Common myeloid progenitor, CD34-positive (primary cell): ENCODE measurements at regions not wholly inside any gene's neighbourhood (a gene's known extent, or its start where the extent isn't known, plus 50 kb on each side); places are given as distances from the start of the nearest gene placed in this dataset.
"Not testable (repeated sequence)": the region's sequence is repeated elsewhere in the genome, so short reads cannot be mapped to it uniquely, and the experiment has no call there.

ENCODE experiments used
- CTCF ChIA-PET: fragments of 350-600 bp; sonication (Branson Sonifier 250); formaldehyde crosslinking; loops from one replicate; lab custom pipeline; 2021; ENCODE audit warnings: antibody characterized with exemption; lab: Charles Lee
- POLR2A ChIA-PET: fragments of 350-600 bp; sonication (Branson Sonifier 250); formaldehyde crosslinking; loops from one replicate; lab custom pipeline; 2021; ENCODE audit warnings: antibody characterized with exemption; lab: Charles Lee
- DNase-seq, 3 donors: peaks; one replicate each; pipeline versions ENCODE4 v3.0.0 to v3.0.0-alpha.2; 2013
- H3K27ac ChIP-seq, 2 experiments: 1 replicate in 1 of 2; 2 replicates in 1 of 2; pipeline ENCODE4 v1.7.0; 2013; ENCODE audit warnings: inconsistent platforms in 2 of 2, low read length in 2 of 2, mild to moderate bottlenecking in 2 of 2, low read depth in 1 of 2, moderate library complexity in 1 of 2; ENCODE audit not compliant: severe bottlenecking in 2 of 2, insufficient read depth in 1 of 2, poor library complexity in 1 of 2
- H3K27me3 ChIP-seq, 5 experiments: replicated peaks in 2 of 5; 1 replicate in 3 of 5; 2 replicates in 2 of 5; pipeline versions ENCODE4 v1.6.1 to v1.7.0; 2013; ENCODE audit warnings: low read length in 4 of 5, mild to moderate bottlenecking in 2 of 5, moderate library complexity in 2 of 5, inconsistent platforms in 1 of 5; ENCODE audit not compliant: insufficient read depth in 5 of 5, control insufficient read depth in 4 of 5
- H3K36me3 ChIP-seq, 4 experiments: 1 replicate in 2 of 4; 2 replicates in 2 of 4; pipeline versions ENCODE4 v1.6.1 to v1.7.0; 2013; ENCODE audit warnings: low read length in 3 of 4, control low read depth in 1 of 4, mild to moderate bottlenecking in 1 of 4; ENCODE audit not compliant: control insufficient read depth in 4 of 4, insufficient read depth in 4 of 4
- H3K4me1 ChIP-seq, 4 experiments: 1 replicate in 3 of 4; 2 replicates in 1 of 4; pipeline versions ENCODE4 v1.6.1 to v1.7.1; 2013; ENCODE audit warnings: low read length in 3 of 4, mild to moderate bottlenecking in 3 of 4, control low read depth in 1 of 4, inconsistent platforms in 1 of 4, moderate library complexity in 1 of 4; ENCODE audit not compliant: control insufficient read depth in 4 of 4, insufficient read depth in 4 of 4; ENCODE audit errors: control extremely low read depth in 1 of 4
- H3K4me3 ChIP-seq, 7 experiments: 1 replicate in 4 of 7; 2 replicates in 3 of 7; pipeline versions ENCODE4 v1.5.1 to v1.7.0; 2013; ENCODE audit warnings: mild to moderate bottlenecking in 7 of 7, low read length in 6 of 7, moderate library complexity in 6 of 7, inconsistent platforms in 2 of 7, low read depth in 2 of 7, control low read depth in 1 of 7; ENCODE audit not compliant: insufficient read depth in 4 of 7, control insufficient read depth in 1 of 7; ENCODE audit errors: extremely low read depth in 1 of 7
- H3K9me3 ChIP-seq, 5 experiments: 1 replicate in 4 of 5; 2 replicates in 1 of 5; pipeline versions ENCODE4 v1.6.1 to v1.7.1; 2013; ENCODE audit warnings: low read length in 4 of 5, mild to moderate bottlenecking in 2 of 5, inconsistent platforms in 1 of 5, low read depth in 1 of 5, moderate library complexity in 1 of 5; ENCODE audit not compliant: control insufficient read depth in 4 of 5, insufficient read depth in 2 of 5; ENCODE audit errors: control extremely low read depth in 1 of 5
- WGBS: methylation state at CpG from one replicate; pipeline ENCODE4 v1.1.5; 2013; ENCODE audit not compliant: insufficient coverage; 5-methylcytosine and 5-hydroxymethylcytosine counted together

- H3K36me3 ChIP-seq, H3K4me3 ChIP-seq, CTCF ChIA-PET, H3K27me3 ChIP-seq, H3K4me1 ChIP-seq, DNase-seq, H3K27ac ChIP-seq, H3K9me3 ChIP-seq, POLR2A ChIA-PET: not testable (repeated sequence)
- WGBS: 100% methylated on average over 1 of the region's 5 CpGs
Measured at GRCh38 chr3:73193943-73194342, 132.5 kb downstream of the EBLN2 start.

- ChIA-PET CTCF (no interaction called here), POLR2A (no interaction called here)
- no peak for DNase-seq
- Histone ChIP-seq H3K27ac (no peak overlapping the region), H3K36me3 (no peaks in the 10 kb centered on the region), H3K4me3 (no peak overlapping the region), H3K4me1 (no peaks in the 10 kb centered on the region), H3K27me3 (peaks cover 0 to 5% (median 0%) of the 10 kb centered on the region in 5 experiments), H3K9me3 (no peaks in the 10 kb centered on the region)
- WGBS: 93% methylated on average over 5 of the region's 5 CpGs
Measured at GRCh38 chr3:73197187-73197586, 135.7 kb downstream of the EBLN2 start.

DNA sequence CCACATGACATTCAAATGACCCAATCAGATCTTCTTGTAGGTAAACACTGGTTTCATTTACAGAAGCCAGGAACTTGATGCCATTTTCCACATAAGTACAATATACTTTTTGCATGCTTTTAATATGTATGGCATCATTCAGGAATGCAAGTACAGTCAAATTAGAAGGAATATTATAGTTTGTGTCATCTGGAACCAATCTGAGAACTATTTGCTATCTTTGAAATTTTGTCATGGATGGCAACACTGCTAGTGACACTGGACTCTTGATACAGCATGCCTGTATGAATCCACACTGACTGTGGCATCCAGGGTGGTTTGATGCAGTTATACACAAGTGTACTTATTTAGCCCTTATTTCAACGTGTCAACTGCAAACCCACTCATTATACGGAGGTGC is 141.6 kb downstream of the EBLN2 start:
- Histone ChIP-seq H3K9me3 (no peaks in the 10 kb centered on the region), H3K36me3 (no peaks in the 10 kb centered on the region), H3K27me3 (peaks cover 0 to 2% (median 0%) of the 10 kb centered on the region in 5 experiments), H3K4me1 (no peaks in the 10 kb centered on the region), H3K4me3 (no peak overlapping the region), H3K27ac (no peak overlapping the region)
- ChIA-PET CTCF (no interaction called here), POLR2A (no interaction called here)
- DNase-seq: no peak
- no CpG with 5 or more reads among the region's 2 CpGs for WGBS

- ChIA-PET CTCF (interaction anchor here (1.1 kb wide), 1 partner anchor 18 kb away, joined by 3 read pairs; no protein-coding TSS in a partner anchor), POLR2A (no interaction called here)
- no peak for DNase-seq
- Histone ChIP-seq H3K27me3 (peaks cover 0 to 2% (median 0%) of the 10 kb centered on the region in 5 experiments), H3K9me3 (no peaks in the 10 kb centered on the region), H3K27ac (no peak overlapping the region), H3K36me3 (no peaks in the 10 kb centered on the region), H3K4me1 (no peaks in the 10 kb centered on the region), H3K4me3 (no peak overlapping the region)
- WGBS: 100% methylated on average over 1 of the region's 3 CpGs
Measured at GRCh38 chr3:73203633-73204032, 142.2 kb downstream of the EBLN2 start.

- CTCF ChIA-PET: no interaction called here
- Histone ChIP-seq H3K9me3 (no peaks in the 10 kb centered on the region), H3K27me3 (peaks cover 0 to 2% (median 0%) of the 10 kb centered on the region in 5 experiments), H3K4me3 (no peak overlapping the region), H3K27ac (no peak overlapping the region), H3K36me3 (no peaks in the 10 kb centered on the region), H3K4me1 (no peaks in the 10 kb centered on the region)
- no peak for DNase-seq
- POLR2A ChIA-PET: no interaction called here
Measured at GRCh38 chr3:73204841-73205240, 143.4 kb downstream of the EBLN2 start.

DNA sequence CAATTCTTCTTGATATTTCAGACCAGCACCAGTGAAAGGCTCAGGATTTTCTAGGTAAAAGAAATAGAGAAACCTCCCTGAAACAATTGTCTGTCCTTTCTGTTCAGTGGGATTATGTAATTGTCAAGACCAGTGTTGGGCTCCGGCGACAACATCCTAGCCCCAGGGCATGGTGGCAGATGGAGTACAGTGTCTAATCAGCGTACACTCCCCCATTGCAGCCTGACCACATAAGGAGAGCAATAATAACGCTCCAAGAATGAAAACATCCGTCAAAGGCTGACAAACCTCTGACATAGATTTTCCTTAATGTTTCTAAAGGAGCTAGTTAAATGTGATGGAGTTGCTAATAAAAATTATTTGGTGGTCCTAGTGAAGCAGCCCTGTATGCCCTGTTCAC is 144.6 kb downstream of the EBLN2 start:
- WGBS: 100% methylated on average over 3 of the region's 5 CpGs

GRCh38 chr3:73207946-73208440 is 146.5 kb downstream of the EBLN2 start:
- H3K9me3 ChIP-seq: no peaks in the 10 kb centered on the region
- CTCF ChIA-PET: no interaction called here

More for the DNA sequence above, 144.6 kb downstream of the EBLN2 start:
- POLR2A ChIA-PET: interaction anchor here (0.6 kb wide), 1 partner anchor 1909 kb away, joined by 3 read pairs; no protein-coding TSS in a partner anchor
- Histone ChIP-seq H3K4me3 (no peak overlapping the region), H3K9me3 (no peaks in the 10 kb centered on the region), H3K27me3 (no peaks in the 10 kb centered on the region), H3K27ac (no peak overlapping the region), H3K4me1 (no peaks in the 10 kb centered on the region), H3K36me3 (no peaks in the 10 kb centered on the region)
- no peak for DNase-seq
- CTCF ChIA-PET: no interaction called here

More at GRCh38 chr3:73207946-73208440, 146.5 kb downstream of the EBLN2 start:
- Histone ChIP-seq H3K4me3 (no peak overlapping the region), H3K4me1 (no peaks in the 10 kb centered on the region), H3K27me3 (no peaks in the 10 kb centered on the region), H3K27ac (no peak overlapping the region), H3K36me3 (no peaks in the 10 kb centered on the region)
- no peak for DNase-seq
- POLR2A ChIA-PET: interaction anchor here (0.6 kb wide), 1 partner anchor 1574 kb away, joined by 3 read pairs; no protein-coding TSS in a partner anchor
- 100% methylated on average over 1 of the region's 3 CpGs for WGBS
